GM23248 (cell line): ENCODE measurements at regions not wholly inside any gene's neighbourhood (a gene's known extent, or its start where the extent isn't known, plus 50 kb on each side); places are given as distances from the start of the nearest gene placed in this dataset.

Experiments
- DNase-seq: peaks from one replicate; pipeline ENCODE4 v3.0.0-alpha.2; 2015
- H2AFZ ChIP-seq: fragments of 200-600 bp; sonication (generic); 2 replicates; pipeline ENCODE4 v1.6.1; 2016; ENCODE audit warnings: antibody characterized with exemption
- H3F3A ChIP-seq: fragments of 200-600 bp; sonication (generic); 2 replicates; pipeline ENCODE4 v1.6.1; 2016; ENCODE audit warnings: mild to moderate bottlenecking, antibody characterized with exemption, mixed run types; ENCODE audit not compliant: insufficient read depth
- H3K27ac ChIP-seq: fragments of 200-600 bp; sonication (generic); 2 replicates; pipeline ENCODE4 v1.5.1; 2016; ENCODE audit warnings: mild to moderate bottlenecking
- H3K27me3 ChIP-seq: fragments of 200-600 bp; sonication (generic); replicated peaks from 2 replicates; pipeline ENCODE4 v1.6.1; 2016; ENCODE audit warnings: mild to moderate bottlenecking; ENCODE audit not compliant: insufficient read depth
- H3K36me3 ChIP-seq: fragments of 200-600 bp; sonication (generic); 2 replicates; pipeline ENCODE4 v1.6.1; 2016; ENCODE audit warnings: low read depth, mild to moderate bottlenecking
- H3K4me1 ChIP-seq: fragments of 200-600 bp; sonication (generic); 2 replicates; pipeline ENCODE4 v1.6.1; 2016; ENCODE audit warnings: mild to moderate bottlenecking; ENCODE audit not compliant: insufficient read depth
- H3K4me2 ChIP-seq: fragments of 200-600 bp; sonication (generic); one replicate; pipeline ENCODE4 v1.6.1; 2016; ENCODE audit warnings: mild to moderate bottlenecking; ENCODE audit not compliant: unreplicated experiment
- H3K4me3 ChIP-seq: fragments of 200-600 bp; sonication (generic); 2 replicates; pipeline ENCODE4 v1.5.1; 2016; ENCODE audit warnings: mild to moderate bottlenecking
- H3K79me2 ChIP-seq: fragments of 200-600 bp; sonication (generic); 2 replicates; pipeline ENCODE4 v1.6.1; 2016; ENCODE audit warnings: mild to moderate bottlenecking; ENCODE audit not compliant: insufficient read depth
- H3K9ac ChIP-seq: fragments of 200-600 bp; sonication (generic); 2 replicates; pipeline ENCODE4 v1.6.1; 2016; ENCODE audit warnings: mild to moderate bottlenecking
- H3K9me2 ChIP-seq: fragments of 200-600 bp; sonication (generic); 2 replicates; pipeline ENCODE4 v1.6.1; 2016; ENCODE audit warnings: mixed run types, mild to moderate bottlenecking, moderate library complexity; ENCODE audit not compliant: insufficient read depth
- H3K9me3 ChIP-seq: fragments of 200-600 bp; sonication (generic); one replicate; pipeline ENCODE4 v1.6.1; 2017; ENCODE audit warnings: low read depth
- H4K20me1 ChIP-seq: fragments of 200-600 bp; sonication (generic); 2 replicates; pipeline ENCODE4 v1.6.0; 2016; ENCODE audit not compliant: insufficient read depth
- EZH2 ChIP-seq: fragments of 200-600 bp; sonication (generic); IDR thresholded peaks from 2 replicates; pipeline ENCODE4 v1.6.1; 2018; ENCODE audit warnings: antibody characterized with exemption, mild to moderate bottlenecking; ENCODE audit not compliant: insufficient read depth, poor library complexity, severe bottlenecking
- EZH2phosphoT487 ChIP-seq: fragments of 200-600 bp; sonication (generic); IDR thresholded peaks from 2 replicates; pipeline ENCODE4 v1.6.1; 2018; ENCODE audit warnings: antibody characterized with exemption, moderate library complexity, mild to moderate bottlenecking, low read depth; ENCODE audit not compliant: insufficient read depth
- WGBS, 2 experiments: methylation state at CpG; one replicate each; pipeline ENCODE4 v1.1.6; 2015 to 2017; ENCODE audit warnings: low lambda C conversion rate in 2 of 2, low coverage in 1 of 2; ENCODE audit errors: missing lambda C conversion rate in 2 of 2; 5-methylcytosine and 5-hydroxymethylcytosine counted together
- in situ Hi-C: fragments of 300-500 bp; cut with MboI; formaldehyde crosslinking; loops from 2 replicates; pipeline ENCODE4 v1.15.0; 2020

- DNase-seq: no peak
- no peaks in the 10 kb centered on the region for H3K4me1 ChIP-seq
Measured at GRCh38 chr7:52287698-52288097, 747.7 kb upstream of the POM121L12 start.

GRCh38 chr7:52285689-52286088 is 749.7 kb upstream of the POM121L12 start:
- Histone ChIP-seq H3K9ac (no peak overlapping the region), H3K79me2 (no peaks in the 10 kb centered on the region), H4K20me1 (no peaks in the 10 kb centered on the region), H3K9me2 (no peaks in the 10 kb centered on the region), H3K4me1 (no peaks in the 10 kb centered on the region), H3F3A (no peaks in the 10 kb centered on the region), H3K4me3 (no peak overlapping the region), H3K36me3 (no peaks in the 10 kb centered on the region), H3K27me3 (no peaks in the 10 kb centered on the region), H2AFZ (no peak overlapping the region), H3K4me2 (no peak overlapping the region), H3K9me3 (no peaks in the 10 kb centered on the region), H3K27ac (no peak overlapping the region)
- in situ Hi-C loops: no loop called here
- 11 to 23% methylated on average over 2 of the region's 2 CpGs for WGBS, 2 experiments
- TF ChIP-seq EZH2phosphoT487 (no peak), EZH2 (no peak)
- DNase-seq: no peak

More at GRCh38 chr7:52287698-52288097, 747.7 kb upstream of the POM121L12 start:
- Histone ChIP-seq H3K9me2 (no peaks in the 10 kb centered on the region), H3K27me3 (no peaks in the 10 kb centered on the region), H2AFZ (no peak overlapping the region), H3K4me2 (no peak overlapping the region), H3K79me2 (no peaks in the 10 kb centered on the region), H4K20me1 (no peaks in the 10 kb centered on the region), H3K36me3 (no peaks in the 10 kb centered on the region), H3F3A (no peaks in the 10 kb centered on the region), H3K9ac (no peak overlapping the region), H3K4me3 (no peak overlapping the region), H3K9me3 (no peaks in the 10 kb centered on the region), H3K27ac (no peak overlapping the region)
- TF ChIP-seq EZH2: no peak
- TF ChIP-seq EZH2phosphoT487: no peak
- 8 to 26% methylated on average over 1 of the region's 1 CpG for WGBS, 2 experiments
- in situ Hi-C loops: no loop called here

- Histone ChIP-seq H3K27me3 (no peaks in the 10 kb centered on the region), H3K4me3 (no peak overlapping the region), H3K4me2 (no peak overlapping the region), H3K9me2 (no peaks in the 10 kb centered on the region), H3K9me3 (no peaks in the 10 kb centered on the region), H2AFZ (no peak overlapping the region), H3K27ac (no peak overlapping the region), H4K20me1 (no peaks in the 10 kb centered on the region), H3K36me3 (no peaks in the 10 kb centered on the region), H3F3A (no peaks in the 10 kb centered on the region), H3K79me2 (no peaks in the 10 kb centered on the region), H3K9ac (no peak overlapping the region), H3K4me1 (no peaks in the 10 kb centered on the region)
- DNase-seq: no peak
- WGBS, 2 experiments: 17 to 23% methylated on average over 3 of the region's 3 CpGs
- in situ Hi-C loops: no loop called here
- no peak for TF ChIP-seq EZH2
- TF ChIP-seq EZH2phosphoT487: no peak
Measured at GRCh38 chr7:52283335-52283734, 752.1 kb upstream of the POM121L12 start.

GRCh38 chr7:52273685-52274610 is 761.5 kb upstream of the POM121L12 start:
- 48 to 60% methylated on average over 54 to 59 of the region's 60 CpGs for WGBS, 2 experiments
- Histone ChIP-seq H2AFZ (no peak overlapping the region), H3K9ac (no peak overlapping the region), H3K4me1 (no peaks in the 10 kb centered on the region), H3K27ac (no peak overlapping the region), H3K79me2 (no peaks in the 10 kb centered on the region), H3K4me2 (no peak overlapping the region), H3F3A (no peaks in the 10 kb centered on the region), H3K9me2 (no peaks in the 10 kb centered on the region), H3K4me3 (no peak overlapping the region), H3K9me3 (no peaks in the 10 kb centered on the region), H4K20me1 (no peaks in the 10 kb centered on the region), H3K27me3 (no peaks in the 10 kb centered on the region), H3K36me3 (no peaks in the 10 kb centered on the region)
- in situ Hi-C loops: no loop called here
- no peak for TF ChIP-seq EZH2
- no peak for DNase-seq

- Histone ChIP-seq H3K4me3 (no peak overlapping the region), H3K27me3 (no peaks in the 10 kb centered on the region), H3F3A (no peaks in the 10 kb centered on the region), H3K9me3 (no peaks in the 10 kb centered on the region), H4K20me1 (no peaks in the 10 kb centered on the region), H3K36me3 (no peaks in the 10 kb centered on the region), H3K4me2 (no peak overlapping the region), H3K27ac (no peak overlapping the region), H3K9ac (no peak overlapping the region), H3K79me2 (no peaks in the 10 kb centered on the region), H3K4me1 (no peaks in the 10 kb centered on the region), H2AFZ (no peak overlapping the region), H3K9me2 (no peaks in the 10 kb centered on the region)
- 29 to 41% methylated on average over 3 of the region's 3 CpGs for WGBS, 2 experiments
- no peak for DNase-seq
- in situ Hi-C loops: no loop called here
- TF ChIP-seq EZH2: no peak
- no peak for TF ChIP-seq EZH2phosphoT487
Measured at GRCh38 chr7:52271703-52272102, 763.7 kb upstream of the POM121L12 start.
